Body of pancreas (tissue), 4 donors: ENCODE measurements at regions not wholly inside any gene's neighbourhood (a gene's known extent, or its start where the extent isn't known, plus 50 kb on each side); places are given as distances from the start of the nearest gene placed in this dataset.

Source experiments
- POLR2A ChIP-seq, 3 donors: fragments of 450-650 bp; IDR thresholded peaks; one replicate each; pipeline ENCODE4 v1.6.1; 2016; ENCODE audit warnings: antibody characterized with exemption in 3 of 3, mild to moderate bottlenecking in 2 of 3
- TF ChIP-seq, protein P1 (sequence below), 7 experiments: fragments of 450-650 bp in 4 of 7; fragments of 200-600 bp in 3 of 7; sonication (generic) in 3 of 7; IDR thresholded peaks; one replicate each; pipeline ENCODE4 v1.5.1; 2016 to 2019; ENCODE audit warnings: antibody characterized with exemption in 7 of 7

DNA sequence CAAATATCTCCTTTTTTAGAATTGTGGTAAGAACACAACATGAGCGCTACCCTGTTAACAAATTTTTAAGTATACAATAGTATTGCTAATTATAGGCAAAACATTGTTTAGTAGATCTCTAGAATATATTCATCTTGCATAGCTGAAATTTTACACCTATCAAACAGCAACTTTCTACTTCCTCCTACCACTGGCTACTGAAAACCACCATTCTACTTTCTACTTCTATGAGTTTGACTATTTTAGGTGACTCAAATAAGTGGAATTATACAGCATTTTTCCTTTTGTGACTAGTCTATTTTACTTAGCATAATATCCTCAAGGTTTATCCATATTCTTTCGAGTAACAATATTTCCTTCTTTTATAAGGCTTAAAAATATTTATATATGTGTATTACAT lies 128.4 kb downstream of the FAM76B start:
- TF ChIP-seq, protein P1, sequence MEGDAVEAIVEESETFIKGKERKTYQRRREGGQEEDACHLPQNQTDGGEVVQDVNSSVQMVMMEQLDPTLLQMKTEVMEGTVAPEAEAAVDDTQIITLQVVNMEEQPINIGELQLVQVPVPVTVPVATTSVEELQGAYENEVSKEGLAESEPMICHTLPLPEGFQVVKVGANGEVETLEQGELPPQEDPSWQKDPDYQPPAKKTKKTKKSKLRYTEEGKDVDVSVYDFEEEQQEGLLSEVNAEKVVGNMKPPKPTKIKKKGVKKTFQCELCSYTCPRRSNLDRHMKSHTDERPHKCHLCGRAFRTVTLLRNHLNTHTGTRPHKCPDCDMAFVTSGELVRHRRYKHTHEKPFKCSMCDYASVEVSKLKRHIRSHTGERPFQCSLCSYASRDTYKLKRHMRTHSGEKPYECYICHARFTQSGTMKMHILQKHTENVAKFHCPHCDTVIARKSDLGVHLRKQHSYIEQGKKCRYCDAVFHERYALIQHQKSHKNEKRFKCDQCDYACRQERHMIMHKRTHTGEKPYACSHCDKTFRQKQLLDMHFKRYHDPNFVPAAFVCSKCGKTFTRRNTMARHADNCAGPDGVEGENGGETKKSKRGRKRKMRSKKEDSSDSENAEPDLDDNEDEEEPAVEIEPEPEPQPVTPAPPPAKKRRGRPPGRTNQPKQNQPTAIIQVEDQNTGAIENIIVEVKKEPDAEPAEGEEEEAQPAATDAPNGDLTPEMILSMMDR (IDR thresholded peaks at IDR 0.05): no peak
- no peak for TF ChIP-seq POLR2A (IDR thresholded peaks at IDR 0.05)
